NCI-H2196 (cell line): ENCODE measurements at regions not wholly inside any gene's neighbourhood (a gene's known extent, or its start where the extent isn't known, plus 50 kb on each side); places are given as distances from the start of the nearest gene placed in this dataset.

Source experiments
- DNase-seq: peaks from one replicate; lab custom pipeline; 2025; ENCODE audit not compliant: unreplicated experiment; lab: John Stamatoyannopoulos, UW

DNA sequence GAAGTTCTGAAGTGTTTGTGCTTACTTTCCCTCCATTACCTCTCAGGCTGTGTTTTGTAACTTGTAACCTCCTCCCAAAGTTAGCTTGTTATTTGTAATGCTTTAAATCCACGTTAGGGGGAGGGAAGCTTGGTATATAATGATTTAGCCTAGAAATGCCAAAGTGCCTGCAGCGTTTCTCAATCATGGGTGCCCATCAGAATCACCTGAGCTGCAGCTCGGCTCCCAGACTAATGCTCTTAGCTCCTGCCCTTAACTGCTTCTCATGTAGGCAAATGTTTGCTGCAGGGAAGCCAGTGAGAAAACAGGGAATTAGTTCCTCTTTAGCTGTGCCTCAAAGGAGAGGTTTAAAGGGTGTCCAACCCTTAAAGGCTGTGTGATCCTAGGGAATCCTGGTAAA is 219.2 kb upstream of the NAALADL2 start:
- no peak for DNase-seq

DNA sequence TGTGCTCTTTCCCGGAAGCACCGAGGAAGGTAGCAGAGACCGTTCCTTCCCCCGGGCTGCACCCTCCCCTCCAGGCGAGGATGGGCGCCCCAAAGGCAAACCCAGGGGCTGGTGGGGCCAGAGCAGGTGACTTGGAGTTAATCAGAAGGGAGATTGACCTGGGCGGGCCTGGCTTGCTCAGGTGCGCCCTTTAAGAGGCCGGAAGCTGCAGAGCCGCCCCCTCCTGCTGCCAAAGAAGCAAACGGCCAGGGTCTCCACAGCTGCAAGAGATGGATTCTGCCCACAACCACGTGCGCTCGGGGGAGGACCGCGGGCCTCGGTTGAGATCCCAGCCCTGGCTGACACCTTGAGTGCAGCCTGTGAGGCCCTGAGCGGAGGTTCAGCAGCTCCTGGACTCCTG is 218.2 kb upstream of the NAALADL2 start:
- no peak for DNase-seq

DNA sequence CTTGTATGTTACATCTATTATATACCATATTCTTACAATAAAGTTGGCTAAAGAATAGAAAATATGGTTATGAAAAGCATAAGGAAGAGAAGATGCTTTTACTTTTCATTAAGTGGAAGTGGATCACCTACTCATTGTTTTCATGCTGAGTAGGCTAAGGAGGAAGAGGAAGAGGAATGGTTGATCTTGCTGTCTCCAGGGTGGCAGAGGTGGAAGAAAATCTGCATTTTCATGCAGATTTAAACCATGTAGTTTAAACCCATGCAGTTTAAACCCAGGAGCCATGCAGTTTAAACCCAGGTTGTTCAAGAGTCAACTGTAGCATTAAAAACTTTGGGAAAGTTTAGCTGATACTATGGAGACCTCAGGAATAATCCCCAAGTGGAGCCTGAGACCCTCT is 214.8 kb upstream of the NAALADL2 start:
- DNase-seq: no peak

DNA sequence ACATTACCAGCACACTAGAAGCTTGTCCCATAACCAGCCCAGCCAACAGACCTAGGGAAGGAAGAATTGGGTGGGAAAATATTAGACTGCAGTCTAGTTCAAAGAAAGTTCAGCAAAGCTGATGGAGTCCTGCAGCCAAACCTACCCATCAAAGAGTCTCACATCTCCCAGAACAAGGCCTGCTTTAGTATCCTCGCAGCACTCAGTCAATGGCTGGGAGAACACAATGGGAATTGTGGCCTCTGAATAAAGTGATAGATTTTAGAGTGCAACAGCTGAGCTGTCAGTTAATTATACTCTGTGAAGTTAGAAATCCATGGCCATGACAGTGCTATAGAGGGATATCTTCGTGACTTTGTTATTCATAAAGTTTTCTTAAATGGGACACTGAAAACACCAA is 207.2 kb upstream of the NAALADL2 start:
- DNase-seq: no peak

DNA sequence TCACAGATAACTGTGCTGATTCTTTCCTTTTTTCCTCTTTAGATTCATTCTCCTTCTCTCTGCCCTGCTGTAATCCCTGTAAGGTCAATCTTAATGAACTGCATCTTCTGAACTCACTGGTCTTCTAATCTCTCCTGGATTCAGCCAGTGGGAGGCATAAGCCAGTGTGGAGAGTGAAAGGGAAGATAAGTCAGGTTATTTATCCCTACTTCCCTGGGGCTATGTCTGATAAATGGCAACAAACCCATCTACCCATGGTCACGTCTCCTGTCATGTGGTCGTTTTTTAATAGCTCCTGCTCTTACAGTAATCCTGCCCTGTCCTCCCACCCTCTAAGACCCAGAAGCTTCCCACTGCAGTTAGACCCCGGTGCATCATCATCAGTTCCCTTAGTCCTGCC is 199.6 kb upstream of the NAALADL2 start:
- DNase-seq: no peak

DNA sequence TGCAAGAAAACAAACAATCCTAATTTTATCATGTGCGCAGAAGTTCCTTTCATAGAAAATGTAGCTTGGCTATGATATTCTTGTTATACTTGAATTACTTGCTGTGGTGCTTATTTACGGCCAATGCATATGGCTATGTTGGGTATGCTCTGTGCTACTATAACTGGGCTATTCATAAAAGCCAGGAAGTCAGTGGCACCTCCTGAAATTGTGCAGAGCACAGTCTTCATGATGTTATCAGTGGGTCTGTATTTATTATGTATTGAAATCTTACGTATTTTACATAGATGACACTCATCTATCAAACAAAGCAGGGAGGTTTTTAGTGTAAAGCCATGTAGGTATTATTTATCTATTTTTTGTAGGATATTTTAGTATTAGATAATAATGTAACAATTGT is 196.5 kb upstream of the NAALADL2 start:
- no peak for DNase-seq

DNA sequence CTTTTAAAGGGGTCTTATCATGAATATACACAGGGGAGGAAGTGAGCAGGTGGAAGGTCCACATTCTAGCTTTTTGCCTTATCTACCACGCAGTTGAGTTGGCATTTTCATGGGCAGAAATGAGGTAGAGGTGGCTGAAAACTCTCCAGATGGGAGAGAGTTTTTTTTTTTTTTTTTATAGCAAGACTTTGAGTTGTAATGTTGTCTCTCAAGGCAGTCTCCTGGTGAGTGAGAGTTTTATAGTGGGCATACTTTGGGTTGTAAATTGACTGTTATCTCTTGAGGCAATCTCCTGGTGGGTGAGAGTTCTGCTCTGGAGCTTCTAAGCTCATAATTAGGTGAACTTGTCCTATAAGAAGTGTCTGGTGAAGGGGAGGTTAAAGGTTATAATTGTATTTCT is 191.7 kb upstream of the NAALADL2 start:
- no peak for DNase-seq

DNA sequence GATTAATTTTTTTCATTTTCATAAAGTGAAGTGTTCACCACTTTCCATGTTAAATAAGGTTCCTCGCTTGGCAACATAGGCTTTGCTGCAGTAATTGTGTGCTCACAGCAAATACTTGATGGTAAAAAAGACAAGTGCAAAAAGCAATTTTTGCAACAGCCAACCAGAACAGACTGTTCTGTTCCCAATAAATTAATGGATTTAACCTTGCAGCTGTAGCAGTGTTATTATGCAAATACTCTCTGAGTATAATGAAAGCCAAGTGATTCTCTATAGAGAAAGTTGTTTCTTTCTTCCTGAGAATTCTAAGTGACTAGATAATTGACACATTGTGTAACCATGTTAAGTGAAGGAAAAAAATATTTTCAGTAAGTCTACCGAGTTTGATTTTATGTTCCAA is 183.7 kb upstream of the NAALADL2 start:
- DNase-seq: no peak

DNA sequence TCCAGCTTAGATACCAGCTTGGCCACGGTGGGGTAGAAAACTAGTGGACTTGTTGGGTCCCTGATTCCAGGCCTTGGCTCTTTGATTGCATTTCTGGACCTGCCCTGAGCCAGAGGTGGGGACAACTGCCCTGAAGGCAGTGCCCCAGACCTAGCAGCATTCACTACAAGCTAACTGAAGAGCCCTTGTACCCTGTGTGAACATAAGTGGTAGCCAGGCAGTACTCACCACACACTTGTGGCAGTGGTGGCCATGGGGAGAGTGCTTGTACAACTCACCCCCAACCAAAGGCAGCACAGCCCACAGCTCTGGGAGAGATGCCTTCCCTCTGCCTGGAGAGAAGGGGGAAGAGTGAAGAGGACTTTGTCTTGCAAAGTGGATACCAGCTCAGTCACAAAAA is 177.3 kb upstream of the NAALADL2 start:
- DNase-seq: no peak

DNA sequence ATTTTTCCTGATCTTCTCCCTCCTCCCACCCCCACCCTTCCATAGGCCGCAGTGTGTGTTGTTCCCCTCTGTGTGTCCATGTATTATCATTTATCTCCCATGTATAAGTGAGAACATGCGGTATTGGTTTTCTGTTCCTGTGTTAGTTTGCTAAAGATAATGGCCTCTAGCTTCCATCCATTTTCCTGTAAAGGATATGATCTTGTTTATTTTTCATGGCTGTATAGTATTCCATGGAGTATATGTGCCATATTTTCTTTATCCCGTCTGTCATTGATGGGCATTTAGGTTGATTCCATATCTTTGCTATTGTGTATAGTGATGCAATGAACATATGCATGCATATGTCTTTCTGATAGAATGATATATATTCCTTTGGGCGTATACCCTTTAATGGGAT is 173.3 kb upstream of the NAALADL2 start:
- no peak for DNase-seq

DNA sequence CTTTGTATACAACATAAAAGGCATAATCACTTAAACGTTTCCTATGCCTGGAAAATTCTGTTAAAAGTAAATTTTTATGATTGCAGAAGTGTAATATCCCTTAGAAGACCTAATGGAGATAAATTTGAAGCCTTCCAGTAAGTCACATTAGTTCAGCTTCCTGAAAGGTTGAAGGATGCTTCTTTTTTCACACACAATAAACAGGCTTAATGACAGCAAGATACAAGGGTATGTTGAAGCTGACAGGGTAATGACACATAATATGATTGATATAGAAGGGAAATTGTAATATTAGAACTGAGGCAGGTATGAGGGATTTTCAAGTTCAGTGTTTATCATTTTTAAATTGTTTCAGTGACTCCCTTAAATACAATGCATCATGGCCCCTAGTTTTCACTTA is 161.8 kb upstream of the NAALADL2 start:
- DNase-seq: no peak

DNA sequence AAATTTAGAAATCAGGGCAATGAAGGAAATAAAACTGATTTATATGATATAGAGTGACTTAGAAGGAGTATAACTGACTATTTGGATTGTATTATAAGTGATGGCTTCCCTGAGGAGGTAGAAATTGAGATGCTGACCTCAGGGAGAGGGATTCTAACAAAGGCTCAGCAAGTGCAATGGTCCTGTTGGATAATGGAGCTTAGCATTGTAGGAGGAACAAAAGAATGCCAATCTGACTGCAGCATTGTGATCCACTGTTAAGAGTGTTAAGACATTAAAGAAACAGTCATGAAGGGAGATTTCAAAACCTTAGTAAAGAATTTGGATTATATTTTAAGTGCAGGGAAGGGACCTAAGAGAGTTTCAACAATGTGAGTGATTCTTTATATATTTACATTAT is 158.4 kb upstream of the NAALADL2 start:
- DNase-seq: no peak

DNA sequence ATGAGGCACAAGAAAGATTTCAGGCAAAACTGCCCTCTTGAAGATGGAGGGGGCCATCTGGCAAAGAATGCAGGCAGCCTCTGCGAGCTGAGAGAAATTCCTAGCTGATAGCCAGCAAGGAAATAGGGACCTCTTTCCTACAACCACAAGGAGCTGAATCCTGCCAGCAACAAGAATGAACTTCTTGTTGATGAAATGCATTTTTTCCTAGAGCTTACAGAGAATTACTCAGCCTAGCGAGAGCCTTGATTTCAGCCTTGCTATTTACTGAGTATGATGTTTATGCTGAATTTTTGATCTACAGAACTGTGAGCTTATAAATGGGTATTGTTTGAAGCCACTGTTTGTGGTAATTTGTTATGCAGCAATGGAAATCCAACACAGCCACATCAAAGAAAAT is 148.5 kb upstream of the NAALADL2 start:
- no peak for DNase-seq

DNA sequence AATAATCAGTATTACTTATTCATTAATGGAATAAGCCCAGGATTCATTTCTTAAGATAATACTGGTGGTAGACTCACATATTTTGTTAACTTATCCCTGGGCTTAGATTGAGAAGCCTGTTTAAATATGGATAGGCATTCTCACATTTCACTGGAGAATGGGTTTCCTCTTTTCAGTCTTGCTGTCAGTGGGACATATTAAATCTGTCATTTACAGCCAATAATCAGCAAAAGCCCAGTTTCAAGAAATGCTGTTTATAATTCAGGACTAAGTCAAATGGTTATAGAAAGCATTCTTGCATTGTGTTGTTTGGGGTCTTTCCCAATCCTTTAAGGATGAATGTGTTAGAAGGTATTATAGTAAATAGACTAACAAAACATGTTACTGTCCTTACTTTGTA is 143.7 kb upstream of the NAALADL2 start:
- no peak for DNase-seq

DNA sequence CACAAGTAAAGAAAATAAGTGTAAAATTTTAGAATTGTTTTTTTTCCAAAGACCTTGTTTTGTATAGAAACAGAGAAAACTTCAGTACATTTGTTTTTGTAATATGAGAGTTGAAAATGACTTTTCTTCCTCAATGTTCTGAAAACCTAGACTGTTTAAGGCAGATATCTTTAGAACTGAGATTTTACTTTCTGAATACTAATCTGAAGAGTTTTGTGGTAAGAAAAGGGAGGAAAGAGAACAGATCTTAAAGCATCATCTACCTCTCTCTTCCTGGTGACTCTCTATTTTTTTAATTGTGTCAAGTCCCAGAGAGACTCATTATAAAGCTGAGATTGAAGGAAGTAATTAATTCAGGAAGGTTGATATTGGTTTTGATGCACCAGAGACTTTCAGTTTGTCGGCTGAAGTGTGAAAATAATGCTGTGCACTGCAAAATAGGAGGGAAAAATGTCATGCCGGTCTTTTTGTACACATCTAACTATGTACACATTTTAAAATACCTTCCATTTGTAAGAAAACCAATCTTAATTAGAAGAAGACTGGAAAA is 142.1 kb upstream of the NAALADL2 start:
- no peak for DNase-seq

DNA sequence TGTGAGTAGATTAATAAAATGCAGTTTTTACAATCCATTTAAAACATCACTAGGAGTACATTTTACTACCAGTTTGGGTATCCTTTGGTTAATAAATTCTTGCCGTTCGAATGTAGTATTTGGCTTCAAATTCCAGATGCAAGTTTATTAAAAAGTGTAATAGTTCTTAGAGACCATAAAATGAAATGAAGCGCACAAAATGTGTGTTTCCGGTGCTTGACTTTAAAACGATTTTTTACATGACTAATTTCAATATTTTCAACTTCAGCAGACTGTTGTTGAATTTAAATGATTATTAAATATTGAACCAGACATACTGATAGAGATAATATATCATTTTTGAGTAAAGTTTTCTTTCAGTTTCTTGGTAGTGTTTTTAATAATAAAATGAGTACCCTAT is 138.4 kb upstream of the NAALADL2 start:
- no peak for DNase-seq

DNA sequence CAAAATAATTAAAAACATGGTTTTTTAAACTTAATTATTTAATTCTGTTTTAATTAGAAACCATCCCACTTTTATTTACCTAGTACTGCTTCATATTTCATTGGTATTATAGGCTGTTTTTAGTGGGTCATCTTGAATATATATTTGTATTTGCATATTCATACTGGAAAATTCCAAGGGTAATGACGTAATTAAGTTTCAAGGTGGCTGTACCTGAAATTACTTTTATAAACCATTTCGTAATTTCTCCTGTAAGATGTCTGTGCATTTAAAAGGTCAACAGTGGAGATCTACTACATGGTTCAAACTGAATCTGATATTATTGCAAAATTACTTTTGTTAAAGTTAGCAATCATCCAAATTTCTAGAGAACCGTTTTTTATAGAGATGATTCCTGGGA is 133.8 kb upstream of the NAALADL2 start:
- no peak for DNase-seq

DNA sequence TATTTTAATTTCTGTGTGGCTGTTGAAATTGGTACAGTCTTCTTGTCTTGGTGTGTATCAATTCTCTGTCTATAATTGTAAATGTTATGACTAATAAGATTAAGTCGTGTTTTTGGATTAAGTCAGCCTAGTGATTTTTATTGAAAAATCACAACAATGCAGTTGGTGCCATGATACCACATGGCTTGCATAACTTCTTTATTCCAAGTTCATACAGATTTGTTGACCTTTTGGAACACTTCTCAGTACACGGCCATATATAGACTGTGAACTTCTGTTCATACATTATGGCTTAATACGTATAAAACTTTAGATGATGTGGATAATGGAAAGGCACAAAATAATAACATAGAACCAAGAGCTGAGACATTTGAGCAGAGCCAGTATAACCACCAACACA is 121.2 kb upstream of the NAALADL2 start:
- no peak for DNase-seq

DNA sequence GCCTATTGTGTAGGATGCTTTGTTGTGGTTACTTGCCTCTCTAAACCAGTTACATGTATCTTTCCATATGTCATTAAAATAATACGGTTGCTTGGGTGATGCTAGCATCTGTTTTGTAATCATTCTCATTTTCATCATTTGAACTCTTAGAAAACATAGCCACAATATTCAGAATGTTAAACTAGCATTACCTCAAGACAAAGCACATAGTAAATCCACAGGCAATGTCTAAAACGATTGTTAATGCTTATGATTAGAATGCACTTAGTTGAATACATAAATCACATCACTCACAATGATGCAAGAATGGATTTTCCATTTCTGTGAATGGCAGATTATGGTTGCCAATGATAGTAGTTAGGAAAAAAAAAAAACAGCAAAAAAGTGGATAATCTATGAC is 110.0 kb upstream of the NAALADL2 start:
- no peak for DNase-seq

DNA sequence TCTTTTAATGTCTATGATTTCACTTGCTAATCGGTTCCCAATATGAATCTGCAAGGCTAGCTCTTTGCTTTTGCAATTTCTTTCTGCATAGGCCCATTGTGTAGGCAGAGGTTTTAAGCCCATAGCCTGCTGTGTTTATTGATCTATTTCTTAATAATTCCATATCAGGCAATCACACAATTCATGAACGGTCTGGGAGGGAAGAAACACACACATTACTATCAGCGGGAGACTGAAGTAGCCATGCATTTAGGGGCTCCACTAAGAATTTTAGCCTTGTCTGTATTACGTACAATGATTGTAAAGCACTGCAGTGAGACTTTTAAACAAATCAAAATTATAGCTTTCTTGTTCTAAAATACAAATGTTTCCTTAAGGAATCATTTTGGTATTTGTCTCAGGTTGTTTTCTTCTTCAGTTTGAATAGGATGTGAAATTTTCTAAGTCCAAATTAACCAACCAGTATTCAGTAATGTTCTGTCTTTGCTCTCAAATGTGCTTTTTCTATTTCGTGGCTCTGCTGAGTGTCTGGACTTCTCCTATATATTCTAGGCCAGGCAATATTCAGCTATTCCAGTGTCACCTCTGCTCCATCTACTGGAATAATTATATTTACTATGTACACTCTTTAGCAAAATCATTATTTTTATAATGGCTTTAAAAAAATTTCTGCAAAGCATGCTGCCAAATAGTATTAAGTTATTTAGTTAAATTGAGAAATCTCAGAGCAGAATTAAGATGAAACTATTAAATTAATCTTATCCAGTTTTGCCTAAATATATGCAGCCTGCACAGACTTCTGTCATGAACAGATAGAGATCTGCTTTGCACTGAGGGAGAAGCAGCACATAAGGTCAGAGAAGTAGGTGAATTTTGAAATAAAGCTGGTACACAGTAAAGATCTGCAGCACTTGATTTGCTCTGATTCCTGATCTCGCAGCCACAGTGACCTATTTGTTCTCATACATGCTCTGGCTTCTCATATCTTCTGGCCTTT is 103.0 kb upstream of the NAALADL2 start:
- no peak for DNase-seq

DNA sequence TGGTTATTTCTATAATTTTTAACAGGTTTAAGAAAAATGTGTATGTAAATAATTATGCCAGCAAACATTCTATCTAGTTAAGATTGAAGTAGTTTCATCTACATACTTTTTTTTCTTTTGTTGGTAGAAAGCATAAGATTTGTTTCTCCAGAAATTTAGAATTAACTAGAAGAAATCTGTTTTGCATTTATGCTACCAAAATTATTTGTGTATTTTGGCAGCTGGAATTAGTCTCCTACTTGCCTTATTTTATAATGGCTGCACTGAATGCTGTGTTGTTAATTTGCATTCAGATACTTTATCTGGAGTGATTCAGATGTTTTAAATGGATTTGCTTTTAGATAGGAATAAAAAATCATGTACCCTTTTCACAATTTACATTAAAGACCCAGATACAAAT is 100.2 kb upstream of the NAALADL2 start:
- DNase-seq: no peak

DNA sequence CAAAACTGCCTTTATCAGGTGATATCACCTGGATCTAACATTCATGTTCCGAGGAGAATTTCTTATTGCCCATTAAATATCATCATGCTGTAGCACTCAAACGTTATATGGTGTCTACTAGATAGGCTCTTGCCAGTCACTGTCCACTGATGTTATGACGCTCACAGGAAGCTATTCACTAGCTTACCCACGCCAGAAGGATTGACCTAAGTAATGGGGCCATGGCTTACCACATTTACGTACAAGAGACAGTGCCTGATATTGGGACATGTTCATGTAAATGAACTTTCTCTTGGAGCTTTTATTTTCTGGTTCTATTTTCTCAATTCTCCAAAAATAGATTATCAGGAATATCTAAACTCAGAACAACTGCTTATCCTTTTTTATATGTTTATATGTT is 91.7 kb upstream of the NAALADL2 start:
- no peak for DNase-seq
